HS-27A (cell line): ENCODE measurements at regions not wholly inside any gene's neighbourhood (a gene's known extent, or its start where the extent isn't known, plus 50 kb on each side); places are given as distances from the start of the nearest gene placed in this dataset.
"Not testable (repeated sequence)": the region's sequence is repeated elsewhere in the genome, so short reads cannot be mapped to it uniquely, and the experiment has no call there.

Source experiments
- DNase-seq: peaks from one replicate; pipeline ENCODE4 v3.0.0-alpha.2; 2012; ENCODE audit warnings: low read depth, missing footprints

- no peak for DNase-seq
Observed at GRCh38 chr9:82445556-82445955, 457.0 kb downstream of the SPATA31D1 start.

DNA sequence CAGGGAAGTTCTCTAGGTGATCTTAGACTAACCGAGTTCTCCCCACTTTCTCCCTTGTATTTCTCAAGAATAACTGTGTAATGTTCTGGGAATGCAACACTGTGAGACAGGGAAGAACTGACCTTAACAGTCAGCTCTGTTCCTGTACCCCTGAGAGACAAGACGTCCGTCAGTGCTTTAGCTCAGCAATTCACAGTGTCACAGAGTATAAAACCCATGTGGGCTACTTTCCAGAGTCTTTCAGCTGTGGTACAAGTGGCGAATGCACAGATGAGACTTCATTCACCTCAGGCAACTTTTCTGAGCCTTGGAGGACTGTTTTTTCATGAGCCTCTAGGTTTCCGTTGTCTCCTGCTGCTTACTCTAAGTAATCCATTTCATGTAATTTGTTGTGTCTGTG, 458.8 kb downstream of the SPATA31D1 start:
- no peak for DNase-seq

DNA sequence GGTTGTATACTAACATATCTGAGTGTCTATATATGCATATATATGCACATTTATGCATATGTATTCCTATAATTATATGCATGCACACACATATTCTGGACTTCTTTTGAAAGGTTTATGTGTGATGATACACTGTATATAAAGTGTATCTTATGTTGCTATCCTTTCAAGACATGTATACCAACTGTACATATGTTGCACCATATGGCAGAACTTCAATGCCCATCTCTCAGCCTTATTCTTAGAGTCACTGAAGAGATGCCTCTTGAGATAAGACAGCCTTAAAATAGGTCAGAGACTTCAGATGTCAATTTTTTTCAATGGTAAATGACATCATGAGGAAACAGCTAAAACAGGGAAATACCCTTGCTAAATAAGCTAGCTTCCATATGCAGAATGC, 461.4 kb downstream of the SPATA31D1 start:
- DNase-seq: no peak

DNA sequence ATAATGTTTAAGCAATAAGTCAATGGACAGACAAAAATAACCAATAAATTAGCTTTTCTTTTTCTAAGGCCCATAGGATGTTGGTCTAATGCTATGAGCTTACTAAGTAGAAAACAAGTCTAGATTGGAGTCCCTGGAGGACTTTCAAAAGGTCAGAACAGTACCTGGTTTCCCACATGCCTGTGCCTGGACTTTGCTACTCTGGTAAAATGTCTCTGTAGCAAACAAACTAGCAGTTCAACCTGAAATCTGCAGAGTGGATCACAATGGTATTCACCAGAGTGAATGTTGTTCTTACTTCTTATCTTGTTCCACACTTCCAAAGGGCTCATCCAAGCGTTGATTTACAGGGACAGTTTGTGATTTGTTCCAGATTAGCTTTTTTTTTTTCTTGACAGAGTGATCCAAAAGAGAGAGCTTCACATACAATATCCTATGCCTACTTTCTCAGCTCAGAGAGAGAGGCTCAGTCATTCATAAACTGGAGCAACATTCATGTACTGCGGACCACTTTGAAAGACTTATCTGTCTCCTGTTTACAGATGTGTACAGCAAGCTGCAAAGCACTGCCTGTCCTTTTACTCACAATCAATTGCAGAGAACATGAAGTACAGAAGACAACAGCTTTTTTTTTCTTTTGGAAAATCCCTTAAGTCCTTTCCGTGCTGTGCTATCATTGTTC, 466.1 kb downstream of the SPATA31D1 start:
- DNase-seq: no peak

DNA sequence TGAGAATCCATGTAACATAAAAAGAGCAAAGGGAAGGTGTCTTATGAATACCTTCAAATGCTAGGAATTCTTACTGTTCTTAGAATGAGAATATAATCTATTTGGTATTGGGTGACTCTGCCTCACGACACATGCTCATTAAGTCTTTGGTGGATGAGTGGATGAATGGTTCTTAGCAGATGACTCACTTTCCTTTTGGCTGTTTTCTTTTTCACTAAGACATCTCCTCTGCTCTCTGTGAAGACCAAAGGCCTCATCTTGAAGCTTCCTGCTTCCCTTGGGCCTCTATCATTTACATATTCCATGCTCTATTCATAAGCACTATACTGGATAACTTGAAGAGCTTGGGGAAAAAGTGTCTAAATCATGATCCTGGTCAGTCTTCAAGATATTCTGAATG, 468.1 kb downstream of the SPATA31D1 start:
- no peak for DNase-seq

GRCh38 chr9:82457298-82457697, 468.7 kb downstream of the SPATA31D1 start:
- no peak for DNase-seq

GRCh38 chr9:82457891-82458290, 469.3 kb downstream of the SPATA31D1 start:
- DNase-seq: no peak

- no peak for DNase-seq
Observed at GRCh38 chr9:82458296-82458695, 469.7 kb downstream of the SPATA31D1 start.

GRCh38 chr9:82466616-82467260, 478.2 kb downstream of the SPATA31D1 start:
- DNase-seq: no peak

GRCh38 chr9:82467436-82467835, 478.9 kb downstream of the SPATA31D1 start:
- no peak for DNase-seq

- no peak for DNase-seq
Observed at GRCh38 chr9:82474235-82474634, 485.7 kb downstream of the SPATA31D1 start.

- DNase-seq: no peak
Observed at GRCh38 chr9:82475584-82476301, 487.2 kb downstream of the SPATA31D1 start.

GRCh38 chr9:82480921-82481320, 492.3 kb downstream of the SPATA31D1 start:
- no peak for DNase-seq

DNA sequence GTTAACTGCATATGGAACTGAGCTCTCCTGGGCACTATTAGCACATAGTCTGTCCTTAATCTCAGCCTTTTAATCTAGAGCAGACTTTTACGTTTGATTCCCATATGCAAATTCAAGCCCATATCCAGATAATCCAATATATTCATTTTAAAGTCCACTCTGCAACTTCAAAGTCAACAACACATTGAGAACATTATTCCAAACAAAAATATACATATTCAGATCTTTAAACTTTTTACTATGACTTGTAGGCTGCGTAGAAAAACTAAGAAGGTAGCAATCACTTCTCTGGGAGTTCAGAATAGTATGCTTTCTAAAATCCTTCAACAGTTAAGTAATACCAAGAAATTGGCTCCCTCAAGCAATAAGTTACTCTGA, 499.4 kb downstream of the SPATA31D1 start:
- no peak for DNase-seq

DNA sequence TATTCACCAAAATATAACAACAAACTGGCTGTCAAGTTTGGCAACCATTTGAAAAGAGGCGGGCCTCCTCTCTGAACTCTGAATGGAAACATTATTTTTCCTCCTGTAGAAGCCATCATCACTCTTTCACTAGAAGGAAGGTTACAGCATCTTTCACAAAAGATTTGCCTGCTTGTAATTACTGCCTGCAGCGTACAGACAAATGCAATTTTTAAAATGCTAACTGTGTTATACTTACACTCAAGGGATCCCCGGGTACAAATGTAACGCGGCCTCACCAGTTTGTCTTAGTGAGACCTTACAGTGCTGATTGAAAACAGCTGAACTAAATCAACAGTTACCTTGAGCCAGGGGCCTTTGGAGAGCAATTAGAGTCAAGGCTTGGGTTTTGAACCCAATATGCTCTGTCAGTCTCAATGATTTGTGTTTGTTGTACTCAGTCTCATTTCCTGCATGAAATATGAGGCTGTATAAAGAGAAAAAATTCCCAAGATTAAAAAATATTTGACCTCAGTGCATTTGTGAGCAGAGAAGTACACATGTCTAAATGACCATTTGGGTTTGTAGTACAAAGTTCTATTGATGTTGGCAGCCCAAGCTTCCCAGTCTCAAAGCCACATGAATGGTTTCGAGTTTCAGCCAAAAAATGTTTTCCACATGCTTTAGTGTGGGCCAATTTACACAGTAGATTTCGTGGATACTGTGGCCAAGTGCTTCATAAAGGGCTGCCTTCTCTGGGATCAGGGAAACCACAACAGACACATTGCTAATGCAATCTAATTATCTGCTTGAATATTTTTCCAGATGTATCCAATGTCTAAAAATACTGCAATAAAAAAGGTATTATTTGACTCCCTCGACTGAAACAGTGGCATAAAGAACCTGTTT, 500.0 kb downstream of the SPATA31D1 start:
- no peak for DNase-seq

- no peak for DNase-seq
Observed at GRCh38 chr9:82489201-82489821, 500.7 kb downstream of the SPATA31D1 start.

DNA sequence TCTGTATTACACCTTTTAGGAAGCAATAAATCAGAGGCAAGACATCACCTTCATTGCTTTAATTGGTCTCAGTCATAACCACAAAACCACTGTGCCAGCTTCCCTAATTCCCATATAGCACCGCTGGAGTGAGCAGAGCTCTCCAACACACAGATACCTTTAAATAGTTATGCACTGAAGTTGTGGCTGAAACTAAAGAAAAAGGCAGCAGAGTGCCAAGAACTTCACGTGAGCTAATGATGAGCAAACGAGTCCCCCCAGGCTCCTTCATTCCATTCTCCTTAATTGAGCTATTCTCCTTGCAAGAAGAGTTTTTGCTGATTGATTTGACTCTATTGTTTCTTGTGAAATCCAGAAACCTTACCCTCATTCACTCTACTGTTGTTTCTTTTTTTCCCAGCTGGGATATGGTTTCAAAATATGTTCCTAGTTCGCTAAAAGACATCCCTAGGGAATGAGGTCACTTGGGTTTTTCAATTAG, 501.5 kb downstream of the SPATA31D1 start:
- no peak for DNase-seq

DNA sequence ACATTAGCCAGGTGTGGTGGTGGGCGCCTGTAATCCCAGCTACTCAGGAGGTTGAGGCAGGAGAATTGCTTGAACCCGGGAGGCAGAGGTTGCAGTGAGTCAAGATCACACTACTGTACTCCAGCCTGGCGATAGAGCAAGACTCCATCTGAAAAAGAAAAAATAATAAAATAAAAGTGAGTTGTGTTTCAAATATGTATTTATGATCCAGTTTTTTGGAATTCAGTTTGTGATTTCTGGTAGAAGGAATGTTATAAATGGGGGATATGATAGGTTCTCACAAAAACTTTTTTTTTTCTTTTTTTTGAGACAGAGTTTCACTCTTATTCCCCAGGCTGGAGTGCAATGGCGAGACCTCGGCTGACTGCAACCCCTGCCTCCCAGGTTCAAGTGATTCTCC, 502.2 kb downstream of the SPATA31D1 start:
- DNase-seq: not testable (repeated sequence)

- DNase-seq: no peak
Observed at GRCh38 chr9:82491604-82492003, 503.0 kb downstream of the SPATA31D1 start.

- no peak for DNase-seq
Observed at GRCh38 chr9:82492274-82492673, 503.7 kb downstream of the SPATA31D1 start.

DNA sequence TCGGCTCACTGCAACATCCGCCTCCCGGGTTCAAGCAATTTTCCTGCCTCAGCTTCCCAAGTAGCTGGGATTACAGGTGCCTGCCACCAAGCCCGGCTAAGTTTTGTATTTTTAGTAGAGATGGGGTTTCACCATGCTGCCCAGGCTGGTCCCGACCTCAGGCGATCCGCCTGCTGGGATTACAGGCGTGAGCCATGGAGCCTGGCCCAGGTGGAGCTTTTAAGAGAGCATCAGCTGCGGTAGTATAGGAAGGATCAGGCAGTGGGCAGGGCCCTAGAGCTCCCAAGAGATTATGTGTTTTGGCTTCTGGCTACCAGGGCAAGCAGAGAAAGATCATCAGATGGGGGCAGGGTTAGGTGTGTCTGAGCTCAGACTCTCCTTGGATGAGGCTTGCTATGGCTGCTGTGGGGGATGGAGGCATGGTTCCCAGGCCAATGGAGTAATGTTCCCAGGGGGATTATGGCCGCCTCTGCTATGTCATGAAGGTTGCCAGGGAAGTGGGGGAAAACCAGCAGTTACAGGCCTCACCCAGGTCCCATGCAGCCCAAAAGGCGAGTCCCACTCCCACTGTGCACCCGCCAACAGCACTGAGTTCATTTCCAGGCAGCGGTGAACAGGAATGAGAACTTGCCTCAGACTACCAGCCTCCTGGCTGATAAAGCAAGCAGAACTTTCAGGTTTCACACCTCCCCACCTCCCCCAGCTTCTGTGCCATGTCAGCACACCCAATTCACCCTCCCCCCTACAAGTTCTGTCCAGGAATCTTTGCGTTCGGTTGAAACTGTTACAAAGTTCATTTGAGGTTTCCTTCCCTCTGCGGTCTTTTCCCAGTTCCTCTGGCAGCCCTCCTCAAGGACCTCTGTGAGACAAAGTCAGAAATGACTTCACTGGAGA, 507.6 kb downstream of the SPATA31D1 start:
- DNase-seq: no peak
